Renal cortical epithelial cell (primary cell): ENCODE measurements at regions not wholly inside any gene's neighbourhood (a gene's known extent, or its start where the extent isn't known, plus 50 kb on each side); places are given as distances from the start of the nearest gene placed in this dataset.

ENCODE experiments used
- DNase-seq: peaks from one replicate; pipeline ENCODE4 v3.0.0-alpha.2; 2011; ENCODE audit warnings: low read depth

DNA sequence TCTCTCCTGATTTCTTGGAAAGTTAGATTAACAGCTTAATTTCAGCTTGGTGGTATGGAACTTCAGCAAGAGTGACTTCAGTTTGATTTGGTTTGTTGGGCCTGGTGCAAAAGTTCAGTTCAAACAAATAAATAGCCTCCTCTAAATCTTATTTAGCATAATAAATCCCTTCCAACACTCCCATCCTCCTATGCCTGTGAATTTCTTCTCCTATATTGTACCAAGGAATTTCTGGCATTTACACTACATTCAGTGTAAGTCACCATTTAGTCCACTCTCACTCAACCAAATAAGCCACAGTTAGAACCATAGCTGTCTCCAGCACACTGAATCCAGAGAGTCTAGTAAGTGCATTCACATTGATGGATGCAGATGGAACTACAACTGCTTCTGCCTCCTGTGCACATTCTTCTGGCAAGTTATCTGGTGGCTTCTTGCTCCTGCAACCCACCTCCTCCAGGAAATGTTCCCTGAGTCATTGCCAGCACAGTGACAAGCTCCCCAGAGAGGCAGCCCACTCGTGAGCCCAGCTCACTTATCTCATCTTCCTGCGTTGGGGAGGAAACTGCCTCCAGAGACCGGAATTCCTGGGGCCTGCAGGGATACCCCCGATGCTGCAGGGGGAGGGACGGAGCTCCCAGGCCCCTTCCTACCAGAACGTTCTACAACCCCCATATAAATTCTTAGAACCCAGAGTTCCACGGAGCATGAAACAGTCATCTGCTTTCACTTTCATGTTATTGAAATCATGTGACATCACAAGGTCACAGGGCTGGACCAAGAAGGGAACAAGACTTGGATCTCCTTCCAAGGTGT lies 318.3 kb downstream of the PHKB start:
- peak; percentile 4 for DNase-seq

DNA sequence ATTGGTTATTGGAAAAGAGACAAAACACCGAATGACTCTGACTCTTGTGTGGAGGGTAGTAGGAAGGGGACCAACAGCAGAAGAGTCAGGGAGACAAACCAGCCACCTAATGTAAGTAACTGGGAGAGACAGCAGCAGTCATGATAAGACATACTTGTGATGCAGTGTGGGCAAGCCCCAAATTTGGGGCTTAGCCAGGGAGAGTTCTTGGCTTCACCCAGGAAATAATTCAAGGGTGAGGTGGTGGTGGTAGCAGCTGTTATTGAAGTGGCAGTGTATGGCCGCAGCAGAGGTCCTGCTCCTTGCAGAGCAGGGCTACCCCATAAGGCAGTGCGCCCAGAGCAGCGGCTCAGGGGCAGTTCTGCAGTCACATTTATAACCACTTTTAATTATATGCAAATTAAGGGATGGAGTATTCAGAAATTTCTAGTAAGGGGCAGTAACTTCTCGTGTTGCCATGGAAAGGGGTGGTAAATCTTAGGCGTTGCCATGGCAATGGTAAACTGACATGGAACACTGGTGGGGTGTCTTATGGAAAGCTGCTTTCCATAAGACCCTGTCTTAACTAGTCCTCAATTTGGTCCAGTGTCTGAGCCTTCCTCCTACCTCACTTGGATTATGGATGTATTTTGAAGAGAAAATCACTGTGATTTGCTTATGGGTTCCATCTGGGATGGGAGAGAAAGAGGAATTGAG lies 317.1 kb downstream of the PHKB start:
- no peak for DNase-seq

DNA sequence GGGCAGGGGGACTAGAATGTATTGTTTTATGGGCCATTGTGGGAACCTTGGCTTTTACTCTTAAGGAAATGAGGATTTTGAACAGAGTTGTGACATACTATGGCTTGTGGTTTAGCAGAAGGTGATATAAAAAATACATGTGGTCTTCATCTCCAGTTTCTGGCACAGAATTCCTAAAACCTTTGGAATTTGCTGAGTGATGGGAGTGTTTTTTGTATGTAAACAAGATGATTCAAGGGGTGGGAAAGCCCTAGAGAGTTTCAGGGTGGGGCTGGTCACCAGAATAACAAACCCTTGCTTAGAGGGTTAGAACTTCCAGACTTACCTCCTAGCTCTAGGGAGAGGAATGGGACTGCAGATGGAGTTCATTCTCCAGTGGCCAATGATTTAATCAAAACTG lies 316.1 kb downstream of the PHKB start:
- peak; percentile 9 for DNase-seq

DNA sequence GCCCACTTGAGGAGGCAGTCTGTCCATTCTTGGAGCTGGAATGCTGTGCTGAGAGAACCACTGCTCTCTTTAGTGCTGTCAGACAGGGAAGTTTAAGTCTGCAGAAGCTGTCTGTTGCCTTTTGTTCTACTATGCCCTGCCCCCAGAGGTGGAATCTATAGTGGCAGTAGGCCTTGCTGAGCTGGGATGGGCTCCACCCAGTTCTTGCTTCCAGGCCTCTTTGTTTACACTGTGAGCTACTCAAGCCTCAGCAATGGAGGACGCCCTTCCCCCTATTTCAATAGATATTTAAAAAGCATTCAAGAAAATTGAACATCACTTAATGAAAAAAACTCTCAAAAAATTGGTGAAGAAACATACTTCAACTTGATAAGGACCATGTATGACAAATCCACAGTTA lies 313.5 kb downstream of the PHKB start:
- no peak for DNase-seq

DNA sequence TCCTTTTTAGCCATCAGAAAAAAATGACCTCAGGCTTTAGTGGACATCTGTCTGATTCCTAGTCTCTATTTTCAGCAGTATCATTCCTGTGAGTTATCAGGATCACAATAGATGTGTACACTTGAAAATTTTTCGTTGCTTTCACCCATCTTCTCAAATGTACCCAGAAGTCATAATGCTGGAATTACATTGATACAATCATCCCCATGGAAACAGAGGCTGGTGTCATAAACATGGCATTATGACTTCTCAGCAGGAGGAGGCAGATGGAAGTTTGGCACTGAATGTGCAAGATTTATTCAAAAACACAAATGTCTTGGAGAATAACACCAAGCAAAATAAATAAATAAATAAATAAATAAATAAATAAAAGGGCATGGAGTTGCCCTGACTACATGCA lies 292.5 kb downstream of the PHKB start:
- DNase-seq: no peak
